ENCODE measurements at regions not wholly inside any gene's neighbourhood (a gene's known extent, or its start where the extent isn't known, plus 50 kb on each side); places are given as distances from the start of the nearest gene placed in this dataset.

DNA sequence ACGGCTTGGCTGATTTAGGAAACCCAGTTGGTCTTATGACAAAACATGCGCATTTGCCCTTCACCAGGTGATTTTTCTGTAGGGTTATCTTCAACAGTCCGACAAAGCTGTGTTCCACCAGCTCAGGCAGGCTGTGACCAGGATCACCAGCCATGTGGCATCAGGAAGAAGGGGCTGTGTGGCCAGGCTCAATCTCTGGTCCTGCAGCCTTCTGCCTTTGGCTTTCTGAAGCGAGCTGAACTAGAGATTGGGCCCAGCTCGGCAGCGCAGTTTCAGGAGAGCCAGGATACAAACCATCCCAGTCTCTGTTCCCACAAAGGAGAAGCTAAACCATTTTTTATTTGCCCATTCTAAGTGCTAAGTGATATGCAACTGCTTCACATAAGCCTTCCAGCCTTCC lies 282.3 kb downstream of the SOX11 start:
- TF ChIP-seq GATA1 (IDR thresholded peaks at IDR 0.05; ENCODE audit: low read depth, low read length) (no peak), POLR2A (IDR thresholded peaks at IDR 0.05; ENCODE audit: low read length) (no peak)
